ENCODE measurements at regions not wholly inside any gene's neighbourhood (a gene's known extent, or its start where the extent isn't known, plus 50 kb on each side); places are given as distances from the start of the nearest gene placed in this dataset.
"Not testable (repeated sequence)": the region's sequence is repeated elsewhere in the genome, so short reads cannot be mapped to it uniquely, and the experiment has no call there.

DNA sequence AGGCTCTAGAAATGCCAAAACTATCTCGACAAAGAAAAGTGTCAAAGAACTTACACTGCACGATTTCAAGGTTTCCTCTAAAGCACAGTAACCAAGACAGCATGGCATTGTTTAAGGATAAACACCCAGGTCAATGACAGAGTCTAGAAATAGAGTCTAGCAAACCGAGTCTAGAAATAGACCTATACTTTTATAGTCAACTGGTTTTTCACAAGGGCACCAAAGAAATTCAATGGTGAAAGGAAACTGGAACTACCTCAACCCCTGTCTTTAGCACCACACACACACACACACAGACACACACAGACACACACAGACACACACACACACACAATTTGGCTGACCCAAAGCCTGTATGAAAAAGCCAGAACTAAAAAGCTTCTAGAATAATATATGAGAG, 67.1 kb upstream of the PGBD5 start:
- no peak for TF ChIP-seq POLR2AphosphoS5 (IDR thresholded peaks at IDR 0.05)
- no peak for TF ChIP-seq POLR2A (IDR thresholded peaks at IDR 0.05)
- TF ChIP-seq, protein P1, sequence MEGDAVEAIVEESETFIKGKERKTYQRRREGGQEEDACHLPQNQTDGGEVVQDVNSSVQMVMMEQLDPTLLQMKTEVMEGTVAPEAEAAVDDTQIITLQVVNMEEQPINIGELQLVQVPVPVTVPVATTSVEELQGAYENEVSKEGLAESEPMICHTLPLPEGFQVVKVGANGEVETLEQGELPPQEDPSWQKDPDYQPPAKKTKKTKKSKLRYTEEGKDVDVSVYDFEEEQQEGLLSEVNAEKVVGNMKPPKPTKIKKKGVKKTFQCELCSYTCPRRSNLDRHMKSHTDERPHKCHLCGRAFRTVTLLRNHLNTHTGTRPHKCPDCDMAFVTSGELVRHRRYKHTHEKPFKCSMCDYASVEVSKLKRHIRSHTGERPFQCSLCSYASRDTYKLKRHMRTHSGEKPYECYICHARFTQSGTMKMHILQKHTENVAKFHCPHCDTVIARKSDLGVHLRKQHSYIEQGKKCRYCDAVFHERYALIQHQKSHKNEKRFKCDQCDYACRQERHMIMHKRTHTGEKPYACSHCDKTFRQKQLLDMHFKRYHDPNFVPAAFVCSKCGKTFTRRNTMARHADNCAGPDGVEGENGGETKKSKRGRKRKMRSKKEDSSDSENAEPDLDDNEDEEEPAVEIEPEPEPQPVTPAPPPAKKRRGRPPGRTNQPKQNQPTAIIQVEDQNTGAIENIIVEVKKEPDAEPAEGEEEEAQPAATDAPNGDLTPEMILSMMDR (IDR thresholded peaks at IDR 0.05 in 8 of 11, conservative IDR thresholded peaks at IDR 0.05 in 3 of 11): no peak
- intact Hi-C loops (cut with DNase I; ENCODE audit: low total_unique reads): no loop called here
- no peak for DNase-seq
- Histone ChIP-seq H3K27me3 (replicated peaks in 1 of 7) (peaks cover 0 to 23% (median 0%) of the 10 kb centered on the region in 7 donors), H3K4me3 (no peak overlapping the region), H3K36me3 (no peaks in the 10 kb centered on the region), H3K4me1 (no peaks in the 10 kb centered on the region), H3K27ac (no peak overlapping the region), H3K9me3 (no peaks in the 10 kb centered on the region)
- 65 to 80% (median 67%) methylated on average over 3 of the region's 3 CpGs for WGBS, 5 donors

DNA sequence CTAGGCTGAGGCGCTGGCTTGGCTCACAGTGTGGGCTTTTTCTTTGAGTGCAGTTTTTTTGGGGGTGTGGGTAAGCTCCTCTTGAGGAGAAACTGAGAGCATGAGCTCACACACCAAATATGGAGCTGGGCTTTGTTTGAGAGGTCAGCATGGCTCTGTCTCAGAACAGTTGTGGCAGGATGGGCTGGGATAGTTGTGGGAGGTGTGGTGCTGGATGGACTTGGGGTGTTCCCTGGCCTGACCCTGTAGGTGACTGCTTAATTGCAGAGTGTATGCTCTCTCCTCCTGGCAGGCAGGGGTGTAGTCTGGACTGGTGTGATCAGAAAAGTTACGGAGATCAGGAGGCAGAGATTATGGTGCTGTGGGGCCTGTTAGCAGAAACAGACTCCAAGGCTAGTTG, 64.3 kb upstream of the PGBD5 start:
- no peak overlapping the region for H3K27ac ChIP-seq
- H3K4me1 ChIP-seq: no peaks in the 10 kb centered on the region
- DNase-seq: no peak
- H3K27me3 ChIP-seq (replicated peaks in 1 of 7): peaks cover 0 to 12% (median 0%) of the 10 kb centered on the region in 7 donors
- WGBS, 5 donors: 85 to 100% (median 97%) methylated on average over 2 of the region's 2 CpGs
- no peaks in the 10 kb centered on the region for H3K9me3 ChIP-seq
- intact Hi-C loops (cut with DNase I; ENCODE audit: low total_unique reads): no loop called here
- no peaks in the 10 kb centered on the region for H3K36me3 ChIP-seq
- no peak for TF ChIP-seq POLR2A (IDR thresholded peaks at IDR 0.05)
- TF ChIP-seq, protein P1 (IDR thresholded peaks at IDR 0.05 in 8 of 11, conservative IDR thresholded peaks at IDR 0.05 in 3 of 11): no peak
- no peak for TF ChIP-seq POLR2AphosphoS5 (IDR thresholded peaks at IDR 0.05)
- H3K4me3 ChIP-seq: no peak overlapping the region

DNA sequence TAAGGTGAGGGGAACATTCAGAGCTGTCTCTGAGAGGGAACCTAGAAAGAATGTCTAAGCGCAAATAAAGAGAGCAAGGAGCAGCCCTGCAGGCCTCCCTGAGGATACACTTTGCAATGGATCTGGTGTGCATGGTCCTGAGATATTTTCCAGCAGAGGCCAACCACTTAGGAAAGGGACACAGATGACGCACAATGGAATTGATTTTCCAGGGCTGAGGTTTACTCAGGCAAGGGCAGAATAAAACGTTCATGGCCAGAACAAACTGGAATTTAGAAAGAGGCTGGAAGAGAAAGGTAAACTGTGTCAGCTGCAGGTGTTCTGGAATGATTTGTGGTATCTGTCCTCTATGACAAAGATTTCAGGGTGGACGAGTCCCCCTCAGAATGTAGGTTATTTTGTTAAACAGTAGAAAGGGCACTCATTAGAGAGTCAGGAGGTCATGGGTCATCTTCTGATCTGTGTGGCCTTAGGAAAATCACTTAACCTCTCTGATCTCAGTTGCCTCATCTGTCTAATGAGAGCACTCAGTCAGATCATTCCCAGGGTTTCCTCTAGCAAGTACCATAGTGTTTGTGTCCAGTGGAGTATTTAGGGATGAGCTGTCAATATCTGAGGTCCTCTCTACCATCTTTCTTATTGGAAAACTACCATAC, 61.8 kb upstream of the PGBD5 start:
- 71 to 82% (median 78%) methylated on average over 4 of the region's 4 CpGs for WGBS, 5 donors
- Histone ChIP-seq H3K4me1 (no peaks in the 10 kb centered on the region), H3K4me3 (no peak overlapping the region), H3K36me3 (no peaks in the 10 kb centered on the region), H3K27me3 (replicated peaks in 1 of 7) (peaks cover 0 to 13% (median 0%) of the 10 kb centered on the region in 7 donors), H3K27ac (no peak overlapping the region), H3K9me3 (no peaks in the 10 kb centered on the region)
- TF ChIP-seq, protein P1 (IDR thresholded peaks at IDR 0.05 in 8 of 11, conservative IDR thresholded peaks at IDR 0.05 in 3 of 11): no peak
- TF ChIP-seq POLR2A (IDR thresholded peaks at IDR 0.05) (no peak), POLR2AphosphoS5 (IDR thresholded peaks at IDR 0.05) (no peak)
- no peak for DNase-seq
- intact Hi-C loops (cut with DNase I; ENCODE audit: low total_unique reads): no loop called here

DNA sequence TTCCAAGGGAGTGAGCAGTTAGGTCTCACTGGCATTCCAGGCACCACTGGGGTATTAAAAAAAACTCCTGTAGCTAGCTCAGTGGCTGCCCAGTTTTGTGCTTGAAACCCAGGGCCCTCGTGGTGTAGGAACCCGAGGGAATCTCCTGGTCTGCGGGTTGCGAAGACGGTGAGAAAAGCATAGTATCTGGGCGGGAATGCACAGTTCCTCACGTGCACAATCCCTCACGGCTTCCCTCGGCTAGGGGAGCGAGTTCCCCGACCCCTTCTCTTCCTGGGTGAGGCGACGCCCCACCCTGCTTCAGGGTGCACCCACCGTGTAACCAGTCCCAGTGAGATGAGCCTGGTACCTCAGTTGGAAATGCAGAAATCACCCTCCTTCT, 50.5 kb upstream of the PGBD5 start:
- no peak for DNase-seq
- Histone ChIP-seq H3K4me1 (no peaks in the 10 kb centered on the region), H3K27me3 (replicated peaks in 1 of 7) (peaks cover 0 to 36% (median 11%) of the 10 kb centered on the region in 7 donors), H3K9me3 (peaks cover 0 to 17% (median 3%) of the 10 kb centered on the region in 8 donors), H3K36me3 (no peaks in the 10 kb centered on the region), H3K27ac (no peak overlapping the region), H3K4me3 (no peak overlapping the region)
- intact Hi-C loops (cut with DNase I; ENCODE audit: low total_unique reads): no loop called here
- TF ChIP-seq, protein P1 (IDR thresholded peaks at IDR 0.05 in 8 of 11, conservative IDR thresholded peaks at IDR 0.05 in 3 of 11): no peak
- TF ChIP-seq POLR2AphosphoS5 (IDR thresholded peaks at IDR 0.05): no peak
- 72 to 78% (median 76%) methylated on average over 14 of the region's 14 CpGs for WGBS, 5 donors

DNA sequence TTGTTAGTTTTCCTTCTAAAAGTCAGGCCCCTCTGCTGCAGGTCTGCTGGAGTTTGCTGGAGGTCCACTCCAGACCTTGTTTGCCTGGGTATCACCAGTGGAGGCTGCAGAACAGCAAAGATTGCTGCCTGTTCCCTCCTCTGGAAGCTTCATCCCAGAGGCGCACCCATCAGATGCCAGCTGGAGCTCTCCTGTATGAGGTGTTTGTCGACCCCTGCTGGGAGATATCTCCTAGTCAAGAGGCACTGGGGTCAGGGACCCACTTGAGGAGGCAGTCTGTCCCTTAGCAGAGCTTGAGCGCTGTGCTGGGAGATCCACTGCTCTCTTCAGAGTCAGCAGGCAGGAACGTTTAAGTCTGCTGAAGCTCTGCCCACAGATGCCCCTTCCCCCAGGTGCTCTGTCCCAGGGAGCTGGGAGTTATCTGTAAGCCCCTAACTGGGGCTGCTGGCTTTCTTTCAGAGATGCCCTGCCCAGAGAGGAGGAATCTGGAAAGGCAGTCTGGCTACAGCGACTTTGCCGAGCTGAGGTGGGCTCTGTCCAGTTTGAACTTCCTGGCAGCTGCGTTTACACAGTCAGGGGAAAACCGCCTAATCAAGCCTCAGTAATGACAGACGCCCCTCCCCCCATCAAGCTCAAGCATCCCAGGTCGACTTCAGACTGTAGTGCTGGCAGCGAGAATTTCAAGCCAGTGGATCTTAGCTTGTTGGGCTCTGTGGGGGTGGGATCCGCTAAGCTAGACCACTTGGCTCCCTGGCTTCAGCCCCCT, 49.9 kb upstream of the PGBD5 start:
- Histone ChIP-seq H3K9me3 (peaks cover 0 to 17% (median 4%) of the 10 kb centered on the region in 8 donors), H3K27me3 (replicated peaks in 1 of 7) (peaks cover 0 to 36% (median 11%) of the 10 kb centered on the region in 7 donors)
- H3K36me3 ChIP-seq; DNase-seq; H3K4me1 ChIP-seq; H3K27ac ChIP-seq; H3K4me3 ChIP-seq; intact Hi-C loops (cut with DNase I; ENCODE audit: low total_unique reads): not testable (repeated sequence)
- 26 to 39% (median 33%) methylated on average over 10 to 12 of the region's 12 CpGs for WGBS, 5 donors

All from spleen (tissue), 11 donors.